ENCODE measurements at regions not wholly inside any gene's neighbourhood (a gene's known extent, or its start where the extent isn't known, plus 50 kb on each side); places are given as distances from the start of the nearest gene placed in this dataset.

DNA sequence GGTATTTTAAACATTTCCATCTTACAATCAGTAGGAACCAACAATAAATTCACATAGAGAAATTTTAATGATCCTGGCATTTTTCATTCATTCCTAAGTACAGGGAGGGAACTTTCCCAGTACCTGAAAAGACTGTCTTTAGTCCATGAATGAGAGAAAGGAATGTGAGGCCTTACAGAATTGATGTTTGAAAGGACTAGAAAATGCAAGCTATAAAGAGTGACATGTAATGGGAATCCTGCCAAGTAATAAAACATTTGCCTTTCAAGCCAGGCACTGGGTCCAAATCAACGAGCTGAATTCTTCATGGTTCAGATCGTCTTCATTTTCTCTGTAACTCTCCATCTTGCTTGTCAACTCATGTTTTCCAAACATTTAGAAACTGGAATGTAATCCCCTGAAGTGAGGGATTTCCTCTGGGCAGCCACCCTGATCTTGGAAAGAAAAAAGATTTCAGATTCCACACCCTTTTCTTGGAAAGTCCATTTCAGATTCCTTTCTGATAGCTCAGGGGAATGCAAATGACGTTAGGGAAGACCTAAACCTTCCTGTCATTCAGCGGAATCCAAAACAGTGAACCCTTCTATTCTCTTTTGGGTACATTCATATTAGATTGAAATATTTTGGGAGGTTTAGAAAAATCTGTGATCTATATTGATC, 315.8 kb downstream of the SH3GL2 start:
- DNase-seq: no peak

DNA sequence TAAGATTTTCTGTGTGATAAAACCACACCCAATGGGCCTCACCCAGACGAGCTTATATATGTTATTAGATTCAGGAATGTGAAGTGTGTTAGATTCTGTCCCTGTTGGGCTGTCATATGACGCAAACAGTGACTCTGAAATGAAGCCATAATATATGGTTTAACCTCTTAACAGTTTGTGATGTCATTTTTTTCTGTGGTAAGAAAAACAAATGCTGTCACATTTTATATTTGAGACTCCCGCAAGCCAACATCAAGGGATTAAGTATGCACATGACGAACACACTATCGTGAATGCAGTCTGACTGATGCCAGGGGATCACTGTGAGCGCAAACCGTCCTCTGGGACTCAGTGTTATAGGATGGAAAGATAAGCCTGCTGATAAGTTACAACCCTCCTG, 321.7 kb downstream of the SH3GL2 start:
- DNase-seq: no peak

DNA sequence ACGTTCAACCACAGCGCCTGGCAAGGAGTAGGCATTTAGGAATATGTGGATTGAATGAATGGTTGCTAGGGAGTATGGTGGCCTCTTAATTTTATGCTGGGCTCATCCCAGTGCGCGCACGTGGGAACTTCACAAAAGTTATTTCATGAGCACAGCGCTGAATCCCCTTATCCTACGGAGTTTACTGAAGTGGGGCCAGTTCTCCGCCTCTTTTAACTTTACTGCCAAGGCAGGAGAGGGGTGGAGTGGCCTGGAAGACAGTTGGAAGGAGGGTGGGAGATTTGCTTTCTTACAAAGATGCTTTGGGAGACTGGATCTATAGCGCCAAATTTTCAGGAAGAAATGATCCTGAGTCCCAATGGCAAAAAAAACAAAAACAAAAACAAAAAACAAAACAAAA, 326.5 kb downstream of the SH3GL2 start:
- no peak for DNase-seq

DNA sequence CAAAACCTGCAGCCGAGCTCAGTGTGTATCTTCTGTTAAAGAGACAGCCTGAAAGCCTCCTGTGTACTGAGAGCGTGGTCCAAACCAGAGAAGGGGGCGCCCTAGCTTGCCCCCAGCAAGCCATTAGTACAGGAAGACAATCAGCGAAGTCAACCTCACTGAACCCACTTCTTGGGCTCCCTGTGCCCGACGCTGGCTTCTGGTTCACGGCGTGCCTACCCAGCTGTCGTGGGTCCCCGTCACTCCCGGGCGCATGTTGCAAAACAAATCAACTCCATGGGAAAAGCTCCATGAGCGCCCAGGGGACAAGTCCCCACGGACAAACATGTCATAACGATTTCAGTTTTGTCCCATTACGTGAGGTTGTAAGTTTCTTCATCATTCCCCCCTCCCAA, 326.9 kb downstream of the SH3GL2 start:
- DNase-seq: no peak

DNA sequence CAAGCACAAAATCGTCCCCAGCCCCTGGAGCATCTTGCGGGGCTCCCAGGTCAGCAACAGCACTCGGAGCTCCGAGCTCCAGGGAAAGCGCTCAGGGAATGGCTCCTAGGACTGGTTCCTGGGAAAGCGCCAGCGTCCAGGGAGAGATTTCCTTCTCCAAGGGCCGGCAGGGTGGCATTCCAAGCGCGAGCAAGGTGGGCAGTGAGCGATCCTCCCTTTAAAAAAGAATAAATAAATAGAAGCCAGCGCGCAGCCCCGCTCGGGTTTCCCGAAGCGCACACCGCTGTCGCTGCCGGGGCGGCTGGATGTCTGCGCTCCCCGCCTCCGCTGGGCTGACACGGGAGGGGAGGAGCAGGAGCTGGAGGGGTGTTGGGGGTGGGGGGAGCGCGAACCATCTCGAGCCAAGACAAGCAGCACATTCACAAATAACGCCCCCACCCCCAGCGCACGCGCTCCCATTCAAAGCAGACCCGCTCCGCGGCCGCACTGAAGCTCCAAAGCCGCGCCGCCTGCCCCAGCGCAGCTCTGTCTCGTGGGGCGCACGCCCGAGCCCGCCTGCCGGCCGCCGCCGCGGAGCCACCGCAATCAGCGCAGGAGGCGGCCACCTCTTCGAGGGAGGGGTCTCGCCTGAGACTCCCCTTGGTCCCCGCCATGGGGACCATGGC, 327.4 kb downstream of the SH3GL2 start:
- DNase-seq: no peak

DNA sequence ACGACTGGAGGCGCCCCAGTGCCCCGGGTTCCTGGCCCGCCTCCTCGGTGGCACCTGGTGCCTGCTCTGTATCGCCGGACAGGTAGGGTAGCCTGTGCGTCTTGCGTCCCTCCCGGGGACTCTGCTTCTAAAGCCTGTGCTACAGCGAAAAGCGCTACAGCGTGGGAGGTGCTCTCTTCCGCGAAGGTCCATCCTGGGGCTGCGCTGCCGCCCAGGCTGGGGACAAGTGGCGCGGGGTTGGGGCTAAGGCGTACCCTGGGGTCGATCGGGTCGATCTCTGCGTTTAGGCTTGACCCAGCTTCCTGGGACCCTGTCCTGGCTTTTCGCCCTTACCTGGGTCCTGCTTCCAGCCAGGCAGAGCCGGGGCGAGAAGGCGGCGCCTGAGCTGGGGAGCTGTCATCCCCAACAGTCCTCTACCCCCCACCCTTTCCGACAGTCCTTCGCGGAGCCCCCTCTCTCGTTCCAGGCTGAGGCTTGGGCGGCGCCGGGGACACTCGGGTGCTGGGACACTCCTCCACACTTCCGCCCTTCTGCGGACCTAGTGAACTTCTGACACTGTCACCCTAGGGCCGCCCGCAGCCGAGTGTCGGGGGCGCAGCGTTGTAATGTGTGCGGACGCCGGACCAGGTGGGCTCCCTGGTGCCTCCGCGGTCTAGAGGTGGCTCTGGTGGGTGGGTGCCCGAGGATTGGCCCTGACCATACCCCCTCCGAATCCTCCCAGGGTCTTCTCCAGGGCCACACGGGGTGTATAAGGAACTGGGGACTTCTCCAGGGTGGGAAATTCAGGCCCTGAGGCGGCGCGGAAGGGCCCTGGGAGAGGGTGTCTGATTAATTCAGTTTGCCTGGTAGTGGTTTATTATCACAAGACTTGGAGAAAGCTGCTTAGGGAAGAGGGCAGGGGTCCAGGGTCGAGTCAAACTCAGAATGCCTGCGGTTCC, 328.2 kb downstream of the SH3GL2 start:
- DNase-seq: no peak

DNA sequence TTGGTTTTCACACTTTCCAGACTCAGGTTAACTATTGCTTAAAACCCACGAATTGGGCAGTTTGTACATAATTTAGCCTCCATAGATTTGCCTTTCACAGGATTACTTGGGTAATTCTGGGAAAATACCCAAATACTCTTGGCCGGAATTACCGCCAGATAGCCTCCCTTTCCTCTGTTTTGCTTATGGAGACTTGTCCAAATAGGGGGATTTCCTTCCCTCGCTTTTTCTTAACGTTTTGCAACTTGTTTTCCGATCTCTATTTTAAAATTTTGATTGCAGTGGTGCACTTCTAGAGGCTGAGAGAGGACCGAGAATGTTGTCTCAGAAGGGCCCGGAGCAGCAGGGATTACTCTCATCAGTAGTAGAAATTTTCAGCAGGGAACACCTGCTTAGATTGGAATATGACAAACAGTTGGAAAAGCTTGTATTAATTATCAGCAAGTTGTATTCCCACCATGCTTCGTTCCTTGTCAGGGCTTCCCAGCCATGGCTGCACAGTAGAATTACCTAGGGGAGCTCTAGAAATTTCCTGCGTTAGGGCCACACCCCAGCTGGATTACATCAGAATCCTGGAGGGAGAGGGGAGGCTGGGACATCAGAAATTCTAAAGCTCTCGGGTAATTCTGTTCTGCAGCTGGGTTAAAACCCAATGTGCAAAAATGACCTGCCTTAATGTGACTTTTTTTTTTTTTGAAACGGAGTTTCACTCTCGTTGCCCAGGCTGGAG, 329.1 kb downstream of the SH3GL2 start:
- DNase-seq: no peak

DNA sequence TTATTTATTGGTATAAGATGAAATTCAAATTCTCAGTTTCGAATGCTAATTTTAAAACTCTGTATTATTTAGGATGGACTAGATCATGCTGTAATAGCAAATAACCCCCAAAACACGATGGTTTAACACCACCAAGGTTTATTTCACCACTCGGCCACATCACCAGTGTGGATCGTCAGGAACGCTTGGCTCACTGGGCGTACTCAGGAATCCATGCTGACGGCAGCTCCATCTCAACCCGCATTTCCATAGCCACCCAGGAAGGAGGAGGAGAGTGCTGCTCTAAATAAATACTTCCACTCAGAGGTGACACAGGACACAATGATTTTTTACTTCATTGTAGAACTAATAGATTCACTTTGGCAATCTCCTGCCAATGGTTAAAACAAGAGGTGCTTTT, 347.4 kb downstream of the SH3GL2 start:
- no peak for DNase-seq

DNA sequence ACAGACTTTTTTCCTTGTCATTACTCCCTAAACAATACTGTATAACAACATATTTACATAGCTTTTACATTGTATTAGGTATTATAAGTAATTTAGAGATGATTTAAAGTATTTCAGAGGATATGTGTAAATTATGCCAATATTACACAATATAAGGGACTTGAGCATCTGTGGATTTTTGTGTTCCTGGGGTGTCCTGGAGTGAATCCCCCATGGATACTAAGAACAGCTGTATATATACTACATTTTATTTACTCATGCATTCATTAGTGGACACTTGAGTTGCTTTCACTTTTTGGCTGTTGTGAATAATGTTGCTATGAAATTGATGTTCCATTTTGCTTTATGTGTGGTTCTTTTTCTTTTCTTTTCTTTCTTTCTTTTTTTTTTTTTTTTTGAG, 348.8 kb downstream of the SH3GL2 start:
- DNase-seq: no peak

DNA sequence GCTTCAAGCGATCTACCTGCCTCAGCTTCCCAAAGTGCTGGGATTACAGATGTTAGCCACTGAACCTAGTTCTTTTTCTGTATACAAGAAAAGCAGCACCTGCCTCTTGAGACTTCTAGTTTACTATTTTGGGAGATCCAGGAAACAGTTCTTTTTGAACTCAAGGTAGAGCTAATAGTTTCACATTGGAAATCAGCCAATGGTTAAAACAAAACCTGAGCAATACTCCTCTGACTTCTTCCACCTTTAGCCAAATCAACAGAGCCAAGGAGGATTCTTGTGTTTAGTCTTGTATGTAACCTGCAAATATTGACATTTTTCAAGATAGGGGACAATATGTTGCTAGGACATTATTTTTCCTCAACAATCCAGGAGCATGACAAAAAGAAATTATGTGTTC, 349.4 kb downstream of the SH3GL2 start:
- DNase-seq: no peak

DNA sequence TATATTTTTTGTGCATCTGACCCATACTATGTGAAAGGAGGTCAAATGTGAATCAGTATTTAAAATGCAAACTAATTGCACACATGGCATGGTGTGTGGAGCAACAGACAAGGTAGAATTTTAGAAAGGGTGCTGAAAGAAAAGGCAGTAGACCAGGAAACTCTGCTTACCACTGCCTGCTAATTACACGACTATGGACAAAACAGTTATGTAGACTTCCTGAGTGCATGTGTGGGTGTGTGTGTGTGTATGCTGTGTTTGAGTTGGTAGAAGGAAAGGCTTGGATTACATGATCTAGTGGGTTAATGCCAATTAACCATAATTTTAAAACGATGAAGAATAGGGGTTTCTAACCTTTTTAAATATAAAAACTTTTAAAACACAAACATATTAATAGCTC, 349.9 kb downstream of the SH3GL2 start:
- no peak for DNase-seq

DNA sequence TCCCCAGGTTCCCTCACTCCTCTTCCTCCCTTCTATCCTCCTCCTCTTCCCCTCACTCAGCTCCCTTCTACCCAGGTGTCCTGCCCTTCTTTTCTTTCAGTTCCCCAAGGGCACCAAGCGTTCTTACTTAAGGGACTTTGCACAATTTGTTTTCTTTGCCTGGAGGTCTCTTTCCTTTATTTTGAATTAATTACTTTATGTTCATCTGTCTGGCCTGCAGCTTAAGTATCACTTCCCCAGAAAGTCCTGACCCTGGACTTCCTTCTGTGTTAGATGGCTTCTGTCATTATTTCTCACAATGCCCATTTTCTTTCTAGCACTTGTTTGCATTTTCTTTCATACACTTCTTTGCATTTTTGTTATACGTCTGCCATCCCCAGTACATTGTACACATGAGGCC, 350.6 kb downstream of the SH3GL2 start:
- DNase-seq: no peak

DNA sequence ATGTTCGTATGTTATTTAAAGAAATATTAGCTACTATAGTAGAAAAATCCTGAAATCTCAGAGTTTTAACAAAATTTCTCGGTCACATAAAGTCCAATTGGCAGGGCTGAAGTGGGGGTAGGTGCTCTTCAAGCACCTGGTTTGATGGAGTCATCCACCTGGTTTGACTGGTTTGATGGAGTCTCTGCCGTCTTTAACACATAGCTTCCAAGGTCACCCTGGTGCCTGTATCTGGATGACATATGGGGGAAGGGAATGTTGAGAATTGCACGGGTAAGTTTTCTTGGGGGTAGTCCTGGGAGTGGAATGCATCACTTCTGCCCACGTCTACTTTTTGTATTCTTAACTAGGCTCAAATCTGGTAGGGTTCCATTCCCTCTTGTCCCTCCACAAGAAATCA, 351.2 kb downstream of the SH3GL2 start:
- DNase-seq: no peak

DNA sequence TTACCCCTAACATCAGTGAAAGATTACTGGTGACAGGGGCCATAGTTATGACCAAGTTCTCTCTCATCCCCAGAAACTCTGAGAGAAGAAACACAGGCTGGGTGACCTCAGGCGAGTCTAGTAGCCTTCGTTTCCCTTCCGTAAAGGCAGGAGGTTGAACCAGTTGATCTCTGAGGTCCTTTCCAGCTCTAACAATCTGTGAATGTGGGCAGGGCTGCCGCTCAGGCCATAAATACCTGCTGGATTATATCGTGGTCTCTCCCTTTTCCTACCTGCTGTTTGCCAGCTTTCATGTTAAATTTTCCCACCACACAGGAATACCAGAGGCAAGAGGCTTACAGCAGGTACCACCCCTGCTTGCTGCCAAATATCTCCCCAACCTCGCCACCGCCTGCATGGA, 357.5 kb downstream of the SH3GL2 start:
- no peak for DNase-seq

DNA sequence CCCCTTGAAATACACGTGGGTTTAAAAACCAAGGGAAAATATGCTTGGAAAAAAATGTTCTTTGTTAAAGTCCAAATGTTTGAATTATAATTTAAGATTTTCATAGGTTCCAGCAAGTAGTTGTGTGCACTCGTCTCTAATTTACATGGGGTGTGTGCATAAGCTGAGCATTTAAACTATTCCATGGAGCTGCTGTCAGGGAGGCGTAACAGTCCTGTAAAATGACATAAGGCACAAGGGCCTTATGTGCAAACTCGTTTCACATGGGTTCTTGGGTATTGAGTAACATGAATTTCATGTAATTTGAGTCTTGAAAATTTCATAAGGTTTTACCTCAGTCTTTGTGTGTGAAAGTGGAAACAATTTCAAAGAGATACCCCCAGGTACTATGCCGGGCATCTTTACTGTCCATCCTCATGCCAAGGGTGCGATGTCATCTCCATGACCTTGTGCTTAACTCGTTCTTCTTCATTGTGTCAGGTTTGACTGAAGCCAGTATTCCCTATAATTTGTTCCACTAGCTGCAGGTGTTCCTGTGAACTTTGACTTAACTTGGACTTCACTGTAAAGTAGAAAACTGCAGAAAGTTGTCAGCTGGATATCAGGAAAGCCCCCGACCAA, 359.3 kb downstream of the SH3GL2 start:
- DNase-seq: no peak

DNA sequence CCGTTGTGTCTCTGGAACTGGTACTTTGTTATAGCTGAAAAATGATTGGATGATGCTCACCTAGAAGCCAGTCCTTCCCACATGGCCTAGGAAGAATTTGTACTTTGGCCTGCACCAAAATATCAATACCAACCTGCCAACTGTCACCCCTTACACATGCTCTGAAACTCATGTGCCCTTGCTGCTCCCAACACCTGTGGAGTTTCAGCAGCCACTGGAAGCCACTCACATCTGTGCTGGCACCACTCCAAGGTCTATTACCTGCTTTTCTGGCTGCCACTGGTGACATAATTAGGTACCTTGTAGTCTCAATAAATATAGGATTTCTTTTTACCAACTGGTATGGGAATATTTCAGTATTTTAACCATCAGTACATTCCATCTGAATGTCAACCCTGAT, 363.6 kb downstream of the SH3GL2 start:
- no peak for DNase-seq

DNA sequence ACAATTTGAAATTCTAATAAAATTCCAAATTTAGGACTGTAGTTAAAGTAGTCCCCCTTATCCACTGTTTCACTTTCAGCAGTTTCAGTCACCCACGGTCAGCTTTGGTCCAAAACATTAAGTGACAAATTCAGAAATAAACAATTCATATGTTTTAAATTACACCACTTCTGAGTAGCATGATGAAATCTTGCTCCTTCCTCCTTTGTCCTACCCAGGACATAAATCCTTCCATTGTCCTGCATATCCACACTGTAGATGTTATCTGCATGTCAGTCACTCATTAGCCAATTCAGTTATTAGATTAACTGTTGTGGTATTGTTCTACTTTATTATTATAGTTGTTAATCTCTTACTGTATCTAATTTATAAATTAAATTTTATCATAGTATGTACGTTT, 376.5 kb downstream of the SH3GL2 start:
- DNase-seq: no peak

DNA sequence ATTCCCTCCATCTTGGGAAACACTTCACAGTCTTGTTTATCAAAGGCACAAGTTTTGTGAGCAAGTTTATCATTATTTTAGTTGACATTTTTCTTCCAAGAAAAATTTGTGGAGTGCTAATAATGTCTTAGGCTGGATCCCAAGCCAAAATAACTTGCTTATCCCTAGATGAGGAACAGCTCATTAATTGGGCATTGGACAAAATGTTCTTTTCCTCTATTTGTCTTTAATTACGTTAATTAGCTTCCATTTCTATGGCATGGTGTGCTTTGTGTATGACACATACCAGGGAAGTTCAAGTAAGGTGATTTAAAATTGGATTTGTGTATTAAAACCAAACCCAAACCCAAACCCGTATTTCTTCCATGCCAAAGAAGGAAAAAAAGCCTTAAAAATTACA, 379.5 kb downstream of the SH3GL2 start:
- DNase-seq: no peak

DNA sequence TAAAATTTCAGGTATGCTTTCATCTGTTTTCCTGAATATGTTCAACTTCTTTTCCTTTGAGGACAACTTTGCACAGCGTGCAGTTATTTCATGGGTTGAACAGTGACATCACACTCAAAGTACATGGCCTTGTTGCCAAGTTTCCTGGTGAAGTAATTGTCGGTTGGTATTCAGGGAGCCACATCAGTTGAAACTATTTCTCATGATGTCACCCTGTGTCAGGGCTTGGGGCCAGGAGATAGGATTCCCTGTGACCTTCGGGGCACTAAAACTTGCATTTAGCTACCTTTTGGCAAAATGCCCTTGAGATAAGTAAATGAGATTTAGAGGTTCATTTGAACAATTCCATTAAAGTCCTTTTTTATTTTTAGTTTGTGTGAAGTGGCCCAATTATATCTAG, 383.9 kb downstream of the SH3GL2 start:
- peak; percentile 0 for DNase-seq

DNA sequence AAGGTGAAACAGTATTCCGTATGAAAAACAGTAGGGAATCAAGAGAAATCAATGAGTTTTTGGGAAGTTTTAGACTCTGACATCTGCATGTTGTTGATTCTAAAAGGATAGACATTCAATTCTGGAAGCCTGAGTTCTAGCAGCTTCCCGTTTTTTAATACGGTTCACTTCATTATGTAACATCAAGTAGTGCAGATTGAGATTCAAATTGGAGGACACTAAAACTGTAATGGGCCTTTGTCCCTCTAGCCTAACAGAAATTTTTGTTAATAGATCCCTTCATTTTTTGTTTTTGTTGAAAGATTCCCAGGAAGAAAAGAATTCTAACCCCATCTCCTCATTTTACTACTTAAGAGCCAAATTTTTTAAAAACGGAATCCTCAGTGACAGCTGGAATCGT, 384.6 kb downstream of the SH3GL2 start:
- no peak for DNase-seq

DNA sequence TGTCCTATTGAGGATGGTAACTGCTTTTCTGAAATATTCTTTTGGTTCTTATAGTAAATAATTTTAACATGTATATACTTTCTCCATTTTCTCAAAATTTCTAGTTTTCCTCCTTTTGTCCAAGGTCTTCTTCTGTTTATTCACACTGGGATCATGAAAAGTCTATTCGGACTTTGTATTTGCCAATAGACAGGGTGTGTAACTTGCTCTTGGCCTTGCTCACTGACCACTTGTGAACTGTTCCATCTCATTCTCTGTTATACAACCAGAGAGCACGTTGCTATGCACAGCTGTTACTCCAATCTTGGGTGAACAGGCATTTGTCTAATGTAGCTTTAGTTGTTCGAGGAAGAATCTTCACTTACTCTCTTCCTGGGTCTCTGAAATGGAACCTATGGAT, 388.9 kb downstream of the SH3GL2 start:
- no peak for DNase-seq

DNA sequence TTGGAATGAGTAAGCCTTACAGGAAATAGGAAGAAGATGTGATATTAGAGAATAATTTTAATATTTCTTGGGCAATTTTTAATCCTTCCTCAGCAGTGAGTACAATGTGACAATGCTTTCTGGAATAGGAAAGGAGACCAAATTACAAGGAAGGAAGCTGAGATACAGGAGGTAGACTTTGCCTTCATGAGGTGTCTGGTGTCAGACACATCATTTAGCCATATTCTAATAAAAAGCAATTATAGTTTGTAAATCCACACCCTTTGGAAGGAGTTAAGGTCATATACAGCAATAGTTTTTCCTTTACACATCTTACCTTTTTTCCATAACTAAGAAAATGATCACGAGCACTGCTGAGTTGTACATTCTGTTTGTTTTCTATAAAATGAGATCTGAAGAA, 390.4 kb downstream of the SH3GL2 start:
- DNase-seq: no peak

DNA sequence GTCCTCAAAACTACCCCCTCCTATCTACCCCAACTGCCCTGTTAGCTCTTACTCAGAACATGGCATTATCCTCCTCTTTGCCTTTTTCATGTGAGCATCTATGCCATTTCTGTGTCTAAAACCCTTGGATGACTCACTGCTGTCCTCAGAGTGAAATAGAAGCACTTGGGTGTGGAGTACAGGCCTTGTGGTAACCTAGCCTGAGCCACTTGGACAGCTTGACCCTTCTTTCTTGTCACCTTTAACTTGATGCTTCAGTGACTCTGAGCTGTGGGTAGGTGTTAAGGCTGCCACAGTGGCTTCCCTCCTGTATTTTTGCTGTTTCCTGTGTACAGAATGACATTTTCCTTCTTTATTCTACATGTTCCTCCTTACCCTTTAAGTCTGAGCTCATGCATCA, 391.4 kb downstream of the SH3GL2 start:
- no peak for DNase-seq

All from fibroblast of skin of back (primary cell).